T1000 (cell line): ENCODE measurements at regions not wholly inside any gene's neighbourhood (a gene's known extent, or its start where the extent isn't known, plus 50 kb on each side); places are given as distances from the start of the nearest gene placed in this dataset.

Source experiments
- DNase-seq: peaks from one replicate; lab custom pipeline; 2025; ENCODE audit warnings: mixed read lengths; lab: John Stamatoyannopoulos, UW

DNA sequence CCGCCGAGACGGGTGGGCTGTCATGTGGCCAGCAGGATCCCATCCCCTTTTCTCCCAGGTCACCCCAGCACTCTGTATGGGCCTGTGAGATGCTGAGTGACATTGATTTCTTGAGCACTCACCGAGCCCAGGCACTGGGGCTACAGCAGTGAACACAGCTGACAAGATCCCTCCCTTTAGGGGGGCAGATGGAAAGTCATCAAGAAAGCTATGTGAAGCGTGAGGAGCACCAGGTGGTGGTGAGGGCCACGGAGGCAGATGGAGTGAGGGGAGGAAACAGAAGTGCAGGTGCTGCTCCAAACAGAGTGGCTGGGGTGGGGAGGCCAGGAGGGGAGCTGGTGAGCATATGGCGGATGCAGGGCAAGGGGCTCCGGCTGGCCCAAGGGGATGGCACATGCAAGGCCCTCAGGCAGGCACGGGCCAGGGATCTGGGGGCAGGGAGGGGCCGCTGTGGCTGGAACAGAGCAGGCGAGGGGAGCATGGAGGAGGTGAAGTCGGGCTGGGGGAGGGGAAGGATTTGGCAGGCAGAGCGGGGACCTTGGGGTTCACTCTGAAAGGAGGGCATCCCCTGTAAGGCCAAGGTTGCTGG is 184.0 kb downstream of the BMP7 start:
- no peak for DNase-seq

DNA sequence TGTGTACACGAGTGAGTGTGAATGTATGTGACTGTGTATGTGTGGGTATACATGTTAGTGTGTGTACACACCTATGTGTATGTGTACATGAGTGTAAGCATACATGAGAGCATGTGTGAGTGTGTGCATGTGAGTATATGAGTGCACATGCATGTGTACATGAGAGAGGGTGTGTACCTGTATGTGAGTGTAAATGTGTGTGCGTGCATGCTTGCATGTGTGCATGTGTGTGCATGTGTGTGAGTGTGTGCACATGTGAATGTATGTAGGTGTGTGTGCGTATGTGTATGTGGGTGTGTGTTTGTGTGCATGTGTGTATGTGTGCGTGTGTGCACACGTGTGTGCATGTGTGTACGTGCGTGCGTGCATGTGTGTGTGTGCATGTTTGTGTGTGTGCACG is 183.4 kb downstream of the BMP7 start:
- no peak for DNase-seq

DNA sequence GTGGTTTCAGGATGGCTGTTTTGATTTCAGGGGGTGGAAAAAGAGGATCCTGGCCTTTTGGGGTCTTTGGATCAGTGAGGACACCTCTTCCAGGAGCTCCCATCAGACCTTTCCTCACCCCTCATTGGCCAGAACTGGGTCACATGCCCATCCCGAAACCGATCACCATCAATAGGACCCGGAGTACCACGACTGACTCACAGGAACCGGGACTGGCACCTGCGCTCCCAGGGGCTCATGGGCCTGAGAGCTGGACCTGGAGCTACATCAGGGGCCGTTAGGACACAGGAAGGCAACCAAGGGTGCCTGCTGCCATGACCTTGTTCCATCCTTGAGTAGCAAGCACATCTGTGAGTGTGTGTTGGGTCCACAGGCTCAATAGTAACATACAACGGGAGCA is 180.4 kb downstream of the BMP7 start:
- DNase-seq: no peak

DNA sequence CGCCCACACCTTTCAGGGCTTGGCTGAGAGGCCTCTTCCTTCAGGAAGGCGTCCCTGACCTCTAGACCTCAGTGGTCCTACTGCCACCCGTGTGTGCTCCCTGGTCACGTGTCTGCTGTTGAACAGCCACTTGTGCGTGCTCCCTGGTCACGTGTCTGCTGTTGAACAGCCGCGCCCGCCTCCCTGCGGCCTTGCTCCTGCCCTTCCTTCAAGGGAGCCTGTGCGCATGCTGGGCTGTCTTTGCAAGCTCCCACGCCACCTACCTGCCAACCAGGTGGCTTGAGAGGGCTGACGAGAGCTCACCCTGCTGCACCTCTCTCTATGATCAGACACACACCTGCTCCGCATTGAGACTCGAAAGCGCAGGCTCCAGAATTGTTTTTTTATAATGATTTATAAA is 179.3 kb downstream of the BMP7 start:
- no peak for DNase-seq

DNA sequence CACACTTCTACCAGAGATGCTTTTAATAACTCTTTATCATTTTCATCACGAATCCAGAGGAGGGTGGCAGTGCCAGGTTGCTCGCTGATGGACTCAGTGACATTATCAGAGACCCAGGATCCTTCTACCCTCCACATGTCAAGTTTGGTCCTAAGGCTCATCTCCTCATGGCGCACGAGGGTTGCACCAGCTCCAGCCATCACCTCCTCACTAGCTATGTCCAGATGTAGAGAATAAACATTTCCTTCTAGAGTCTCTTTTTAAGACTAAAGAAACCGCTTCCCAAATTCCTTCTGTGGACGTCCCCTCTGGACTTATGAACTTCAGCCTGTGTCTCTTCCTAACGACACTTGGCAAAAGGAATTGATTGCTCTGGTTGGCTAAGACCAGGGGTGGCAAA is 178.7 kb downstream of the BMP7 start:
- no peak for DNase-seq

DNA sequence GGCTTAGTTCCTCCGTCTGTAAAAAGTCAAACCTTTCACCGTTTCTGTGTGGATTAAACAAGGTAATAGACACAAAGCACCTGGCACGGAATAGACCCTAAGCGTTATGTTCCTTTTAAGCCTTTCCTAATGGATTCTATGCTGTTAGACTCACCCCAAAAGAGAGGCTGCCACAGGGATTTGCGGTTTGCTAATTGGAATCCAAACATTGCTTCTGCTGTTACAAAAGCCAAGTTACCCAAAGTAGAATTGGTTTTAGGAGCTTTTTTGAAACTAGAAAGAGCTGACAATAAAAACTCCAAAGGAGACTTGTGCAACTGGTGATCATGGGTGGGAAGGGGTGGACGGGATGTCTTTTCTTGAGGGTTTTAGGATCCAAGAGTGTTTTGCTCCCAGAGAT is 178.0 kb downstream of the BMP7 start:
- DNase-seq: no peak

DNA sequence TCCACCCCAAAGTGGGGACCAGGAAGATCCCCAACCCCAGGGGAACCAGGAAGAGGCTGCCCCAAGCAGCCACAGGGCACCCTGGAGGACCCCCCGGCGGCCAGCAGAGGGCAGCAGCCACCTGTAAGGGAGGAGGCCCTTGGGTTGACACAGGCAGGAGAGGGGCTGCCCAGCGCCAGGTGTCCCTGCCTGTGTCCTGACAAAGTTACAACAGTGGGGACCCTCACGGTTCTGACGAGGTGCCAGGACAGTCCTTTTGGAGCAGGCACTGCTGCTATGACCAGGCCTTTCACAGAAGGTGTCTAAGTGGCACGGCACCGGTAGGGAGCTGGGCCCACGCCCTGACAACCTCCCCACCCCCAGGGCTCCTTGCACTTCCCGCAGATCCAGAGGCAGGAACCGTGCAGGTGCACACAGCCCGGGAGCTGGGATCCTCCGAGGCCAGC is 176.7 kb downstream of the BMP7 start:
- peak; percentile 26 for DNase-seq

DNA sequence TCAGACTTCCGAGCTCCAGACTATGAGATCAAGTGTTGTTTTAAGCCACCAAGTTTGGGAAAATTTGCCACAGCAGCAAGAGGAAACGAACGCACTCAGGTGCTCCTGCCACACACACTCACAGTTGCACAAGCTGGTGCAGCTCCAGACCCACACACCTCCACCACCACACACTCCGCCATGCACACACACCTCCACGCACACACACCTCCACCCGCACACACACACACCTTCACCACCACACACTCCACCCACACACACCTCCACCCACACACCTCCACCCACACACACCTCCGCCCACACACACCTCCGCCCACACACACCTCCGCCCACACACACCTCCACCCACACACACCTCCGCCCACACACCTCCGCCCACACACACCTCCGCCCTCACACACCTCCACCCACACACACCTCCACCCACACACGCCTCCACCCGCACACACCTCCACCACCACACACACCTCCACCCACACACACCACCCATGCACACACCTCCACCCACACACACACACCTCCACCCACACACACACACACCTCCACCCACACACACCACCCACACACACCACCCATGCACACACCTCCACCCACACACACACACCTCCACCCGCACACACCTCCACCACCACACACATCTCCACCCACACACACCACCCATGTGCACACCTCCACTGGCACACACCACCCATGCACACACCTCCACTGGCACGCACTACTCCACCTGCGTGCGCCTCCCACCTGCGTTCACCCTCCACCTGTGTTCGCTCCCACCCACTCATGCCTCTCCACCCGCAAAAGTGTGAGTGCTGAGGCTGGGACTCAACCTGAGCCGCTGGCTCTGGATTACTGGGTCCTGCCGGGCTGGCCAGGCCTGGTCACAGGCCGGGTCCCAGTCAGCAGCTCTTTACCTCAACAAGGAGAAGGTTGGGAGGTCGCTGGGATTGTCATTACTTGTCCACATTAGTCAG is 175.6 kb downstream of the BMP7 start:
- DNase-seq: no peak

DNA sequence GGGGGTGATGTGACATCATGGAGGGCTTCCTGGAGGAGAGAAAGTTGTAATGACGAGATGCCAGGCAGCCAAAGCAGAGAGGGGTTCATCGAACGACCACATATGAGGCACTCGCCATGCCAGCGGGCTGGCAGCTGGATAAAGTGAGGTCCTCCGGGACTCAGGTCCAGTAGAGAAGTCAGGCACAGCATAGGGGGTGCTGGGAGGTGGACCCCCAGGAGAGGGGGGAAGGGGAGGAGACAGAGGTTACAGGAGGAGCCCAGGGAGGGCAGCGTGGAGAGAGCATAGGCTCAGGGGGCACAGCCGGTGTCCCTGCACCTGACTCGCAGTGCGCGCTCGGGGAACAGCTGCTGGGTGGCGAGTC is 174.7 kb downstream of the BMP7 start:
- no peak for DNase-seq

DNA sequence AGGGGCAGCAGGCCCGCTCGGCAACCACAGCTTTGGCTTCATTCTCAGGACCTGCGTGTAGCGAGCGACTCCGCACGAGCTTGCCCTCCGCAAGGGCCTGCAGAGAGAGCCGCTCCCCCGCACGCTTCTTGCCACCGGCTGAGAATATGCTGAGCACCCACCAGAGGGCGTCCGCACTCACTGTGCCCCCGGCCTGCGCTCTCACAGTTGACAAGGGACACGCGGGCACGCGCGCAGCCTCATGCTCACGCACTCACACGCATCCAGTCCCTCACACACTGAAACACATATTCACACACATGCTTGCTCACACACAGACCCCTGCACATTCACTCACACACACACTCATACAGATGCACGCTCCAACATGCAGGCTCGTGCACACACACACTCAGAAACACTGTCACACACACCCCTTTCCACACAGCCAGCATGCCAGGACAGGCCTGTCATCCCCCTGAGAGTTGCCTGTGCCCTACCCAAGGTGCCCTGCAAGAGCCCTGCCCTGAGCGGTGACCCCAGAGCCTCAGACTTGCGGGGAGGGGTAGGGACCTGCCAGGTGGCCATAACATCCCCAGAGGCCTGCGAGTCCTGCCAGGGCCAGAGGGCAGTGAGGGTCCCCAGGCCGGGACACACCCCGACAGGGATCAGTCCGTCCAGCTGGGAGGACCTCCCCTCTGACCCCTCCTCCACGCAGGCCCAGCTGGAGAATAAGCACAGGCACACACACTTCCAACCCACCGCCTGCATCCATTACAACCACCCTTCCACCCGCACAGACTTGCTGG is 174.1 kb downstream of the BMP7 start:
- no peak for DNase-seq

DNA sequence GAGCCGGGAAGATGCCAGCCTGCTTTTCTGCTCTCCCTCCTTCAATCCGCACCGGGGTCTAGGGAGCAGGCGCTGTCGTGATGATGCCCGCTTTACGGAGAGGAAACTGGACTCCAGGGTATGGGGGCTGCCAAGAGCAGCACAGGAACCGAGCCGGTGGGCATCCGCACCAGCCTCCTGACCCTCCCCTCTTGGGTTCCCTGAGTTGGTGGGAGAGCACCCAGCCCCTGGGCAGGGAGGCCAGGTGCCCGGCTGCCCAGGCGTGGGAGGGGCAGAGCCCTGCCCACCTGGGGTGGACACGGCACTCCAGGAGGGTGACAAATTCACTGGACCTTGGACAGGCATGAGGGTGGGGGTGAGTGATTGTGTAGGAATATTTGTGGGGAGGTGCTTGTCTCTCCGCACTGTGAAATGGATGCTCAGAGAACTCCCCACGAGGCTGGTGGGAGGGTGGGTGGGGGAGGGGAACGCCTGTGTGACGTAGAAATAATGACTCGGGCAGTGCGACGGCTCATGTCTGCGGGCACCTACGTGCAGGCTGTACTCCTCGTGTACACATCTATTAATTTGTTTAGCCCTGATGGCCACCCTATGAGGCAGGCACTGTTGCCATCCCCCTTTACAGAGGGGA is 173.4 kb downstream of the BMP7 start:
- no peak for DNase-seq

DNA sequence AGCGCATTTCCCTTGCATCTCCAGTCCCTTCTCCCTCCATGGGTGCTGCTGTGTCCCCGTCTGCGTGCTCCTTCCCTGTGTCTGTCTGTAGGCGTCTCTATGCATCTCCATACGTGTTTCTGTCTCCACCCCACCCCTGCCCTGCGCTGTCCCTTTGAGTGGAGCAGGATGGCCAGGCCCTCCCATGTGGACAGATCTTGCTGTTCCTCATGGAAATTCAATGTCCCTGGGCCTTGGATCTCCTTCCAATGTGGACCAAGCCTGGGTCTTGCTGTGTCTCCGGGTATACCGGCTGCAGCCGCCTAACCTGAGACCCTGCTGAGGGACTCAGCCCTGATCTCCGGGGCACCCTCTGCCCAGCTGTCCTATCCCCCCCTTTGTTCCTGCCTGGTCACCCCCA is 172.7 kb downstream of the BMP7 start:
- no peak for DNase-seq

DNA sequence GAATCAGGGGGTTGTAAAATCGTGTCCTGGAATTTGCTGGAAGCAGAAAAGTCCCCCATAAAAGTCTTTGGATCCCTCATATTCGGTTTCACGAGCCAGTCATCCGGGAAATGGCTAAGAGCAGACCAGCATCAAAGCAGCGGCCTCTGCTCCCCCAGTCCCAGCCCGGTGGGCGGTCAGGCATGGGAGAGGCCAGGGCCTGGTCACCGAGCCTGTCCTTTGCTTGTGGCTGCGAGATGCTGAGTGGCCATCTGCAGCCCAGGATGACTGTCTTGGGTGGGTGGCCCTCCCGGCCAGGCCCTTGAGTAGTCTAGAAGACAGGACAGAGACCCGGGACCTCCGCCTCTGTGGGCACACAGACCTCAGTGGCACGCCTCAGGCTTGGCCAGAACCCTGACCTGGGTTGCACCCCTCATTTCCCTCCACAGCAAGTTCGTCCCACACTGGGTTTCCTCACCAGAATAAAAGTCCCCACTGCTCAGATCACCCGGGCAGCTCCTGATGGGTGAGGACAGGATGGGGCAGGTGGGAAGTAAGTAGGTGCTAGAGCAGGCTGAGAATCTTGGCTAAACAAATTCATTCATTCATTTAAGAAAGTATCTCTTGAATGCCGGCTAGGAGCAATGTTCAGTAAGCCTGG is 172.1 kb downstream of the BMP7 start:
- DNase-seq: no peak

DNA sequence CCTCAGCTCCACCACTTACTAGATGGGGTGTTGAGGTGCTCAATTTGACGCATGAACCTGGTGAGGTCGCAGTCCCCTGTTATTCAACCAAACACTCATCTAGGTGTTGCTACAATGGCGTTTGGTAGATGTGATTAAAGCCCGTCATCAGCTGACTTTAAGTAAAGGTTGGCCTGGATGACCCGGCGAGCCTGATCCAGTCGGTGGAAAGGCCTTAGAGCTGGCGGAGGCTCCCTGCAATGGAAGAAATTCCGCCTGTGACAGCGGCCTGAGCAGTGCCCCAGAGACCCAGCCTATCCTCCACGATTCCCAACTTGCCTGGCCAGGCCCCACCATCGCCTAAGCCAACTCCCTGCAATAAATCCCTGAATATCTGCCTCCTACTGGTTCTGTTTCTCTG is 171.4 kb downstream of the BMP7 start:
- no peak for DNase-seq

DNA sequence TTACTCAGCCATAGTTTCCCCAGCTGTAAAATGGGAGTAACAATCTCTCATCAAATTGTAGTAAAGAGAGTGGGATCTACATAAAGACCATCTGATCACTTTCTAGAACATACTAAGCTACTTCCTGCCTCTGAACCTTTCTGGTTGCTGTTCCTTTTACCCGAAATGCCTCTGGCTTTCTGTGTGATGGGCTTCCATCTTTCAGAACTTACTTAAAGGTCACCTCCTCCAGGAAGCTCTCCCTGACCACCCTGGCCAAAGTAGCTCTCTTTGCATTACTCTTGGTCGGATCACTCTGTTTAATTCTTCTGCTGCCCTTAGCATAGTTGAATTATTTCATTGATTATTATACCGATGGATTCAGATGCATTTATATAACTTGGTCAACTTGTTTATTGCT is 171.0 kb downstream of the BMP7 start:
- no peak for DNase-seq

DNA sequence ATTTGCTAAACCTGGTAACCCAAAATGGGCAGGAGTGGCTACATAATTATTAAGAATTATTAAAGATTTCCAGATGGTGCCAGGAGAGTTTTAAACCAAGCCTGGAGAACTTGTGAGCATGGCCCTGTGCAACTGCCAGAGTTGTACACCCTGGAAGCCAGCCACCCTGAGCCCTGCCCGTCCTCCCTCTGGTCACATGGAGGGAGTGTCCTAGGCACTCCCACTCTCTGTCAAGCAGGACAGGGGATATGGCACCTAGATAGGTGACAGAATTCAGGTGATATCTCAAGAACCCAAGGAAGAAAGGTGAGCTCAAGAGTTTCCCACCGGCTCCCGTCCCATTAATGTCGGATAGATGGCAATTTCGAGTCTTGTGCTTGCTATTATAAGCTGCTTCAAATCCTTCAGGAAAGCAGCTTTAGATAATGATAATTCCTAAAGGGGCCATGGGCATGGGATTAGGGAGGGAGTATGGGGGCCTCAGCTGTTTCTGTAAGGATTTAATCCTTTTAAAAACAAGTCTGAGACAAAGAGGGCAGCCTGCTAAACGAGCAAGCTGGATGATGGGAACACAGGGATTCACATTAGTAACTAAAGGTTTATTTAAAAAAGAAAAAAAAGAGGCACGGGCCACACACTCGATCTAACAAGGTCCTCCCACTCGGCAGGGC is 169.1 kb downstream of the BMP7 start:
- DNase-seq: no peak

DNA sequence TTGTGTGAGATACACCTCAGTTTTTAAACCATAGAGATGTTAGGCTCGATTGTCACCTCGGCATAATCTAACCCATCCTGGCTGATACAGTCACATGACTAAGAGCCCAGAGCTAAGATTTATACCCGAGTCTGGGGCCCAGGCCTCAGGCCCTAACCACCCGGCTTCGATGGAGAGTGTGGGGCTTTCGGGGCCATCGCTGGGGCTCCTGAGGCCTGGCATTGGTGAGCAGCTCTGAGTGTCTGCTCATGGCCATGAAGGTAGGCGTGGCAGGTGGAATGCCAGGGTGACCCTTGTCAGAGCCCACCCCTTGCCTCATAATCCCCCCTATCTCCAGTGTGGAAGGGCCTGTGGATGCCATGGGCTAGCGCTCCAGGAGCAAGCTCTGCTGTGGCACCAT is 164.3 kb downstream of the BMP7 start:
- DNase-seq: no peak

DNA sequence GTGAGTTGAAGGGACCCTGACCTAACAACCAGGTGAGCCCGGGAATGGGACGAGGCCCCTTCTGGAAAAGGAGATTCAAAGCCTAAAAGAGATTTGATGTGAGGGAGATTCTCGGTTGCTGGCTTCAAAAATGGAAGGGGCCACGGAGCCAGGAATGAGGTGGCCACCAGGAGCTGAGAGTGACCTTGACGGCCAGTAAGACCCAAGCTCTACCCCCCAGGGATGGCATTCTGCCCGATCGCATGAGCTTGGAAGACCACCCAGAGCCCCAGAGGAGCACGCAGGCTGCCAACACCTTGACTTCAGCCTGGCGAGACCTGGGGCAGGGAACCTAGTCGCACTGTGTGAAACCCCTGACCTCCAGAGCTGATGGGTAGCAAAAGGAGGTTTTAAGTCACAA is 163.9 kb downstream of the BMP7 start:
- no peak for DNase-seq

DNA sequence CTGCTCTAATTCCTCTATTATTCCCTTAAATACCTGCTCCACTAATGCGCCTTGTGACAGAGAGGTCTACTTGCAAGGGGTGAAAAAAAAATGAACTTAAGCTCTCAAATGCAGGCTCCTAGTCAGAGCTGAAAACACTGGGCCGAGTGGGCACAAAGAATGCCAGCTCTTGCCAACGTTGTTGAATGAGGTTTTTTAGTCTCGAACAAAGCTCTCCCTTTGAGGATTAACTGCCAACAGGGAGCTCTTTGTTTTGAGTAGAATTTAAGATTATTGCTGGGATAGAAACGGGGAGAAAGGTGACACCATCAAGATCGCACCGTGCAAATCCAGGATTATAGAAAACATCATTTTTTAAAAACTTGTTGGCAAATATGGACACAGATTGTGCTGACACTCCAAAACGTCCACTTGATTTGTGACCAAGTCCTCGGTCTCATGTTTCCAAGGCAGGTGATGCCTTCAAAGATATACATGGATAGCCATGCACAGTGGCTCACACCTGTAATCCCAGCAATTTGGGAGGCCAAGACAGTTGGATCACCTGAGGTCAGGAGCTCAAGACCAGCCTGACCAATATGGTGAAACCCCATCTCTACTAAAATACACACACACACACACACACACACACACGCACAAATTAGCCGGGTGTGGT is 163.2 kb downstream of the BMP7 start:
- DNase-seq: no peak

DNA sequence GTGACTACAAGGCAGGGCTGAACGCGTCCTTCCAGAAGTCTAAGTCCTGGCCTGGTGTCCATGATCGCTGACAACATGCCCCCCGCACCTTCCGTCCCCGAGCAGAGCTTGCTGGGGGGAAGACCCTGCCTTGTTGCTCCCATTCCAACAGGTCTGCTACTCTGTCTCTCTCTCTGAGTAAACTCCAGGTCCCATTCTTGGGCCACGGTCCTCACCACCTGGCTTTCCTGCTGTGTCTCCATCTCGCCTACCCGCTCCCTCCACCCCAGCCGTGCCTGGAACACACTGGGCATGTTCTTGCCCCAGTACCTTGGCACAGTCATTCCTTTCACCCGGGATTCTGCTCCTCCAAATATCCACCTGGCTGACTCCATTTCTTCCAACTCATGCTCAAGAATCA is 162.3 kb downstream of the BMP7 start:
- DNase-seq: no peak
